Endometrium (tissue), 2 donors: ENCODE measurements at regions not wholly inside any gene's neighbourhood (a gene's known extent, or its start where the extent isn't known, plus 50 kb on each side); places are given as distances from the start of the nearest gene placed in this dataset.

ENCODE experiments used
- FAIRE-seq: peaks from 2 replicates; lab custom pipeline; 2012; peaks lifted over from hg19 to GRCh38; lab: Jason Lieb, UNC
- donor health status: control.
- donor health status: control.

GRCh38 chr15:46555547-46555946, 920.7 kb downstream of the SQOR start:
- FAIRE-seq, result no peak

GRCh38 chr15:46556010-46556409, 921.2 kb downstream of the SQOR start:
- FAIRE-seq, result no peak

- no peak for FAIRE-seq
Measured at GRCh38 chr15:46556559-46557379, 921.9 kb downstream of the SQOR start.

- no peak for FAIRE-seq
Measured at GRCh38 chr15:46567968-46568367, 933.1 kb downstream of the SQOR start.

- FAIRE-seq, result no peak
Measured at GRCh38 chr15:46569781-46570180, 935.0 kb downstream of the SQOR start.

GRCh38 chr15:46576646-46577395, 942.0 kb downstream of the SQOR start:
- no peak for FAIRE-seq

GRCh38 chr15:46577767-46578166, 942.9 kb downstream of the SQOR start:
- no peak for FAIRE-seq

GRCh38 chr15:46580487-46580886, 945.7 kb downstream of the SQOR start:
- no peak for FAIRE-seq

GRCh38 chr15:46580924-46581323, 946.1 kb downstream of the SQOR start:
- no peak for FAIRE-seq

GRCh38 chr15:46589088-46589487, 954.3 kb downstream of the SQOR start:
- no peak for FAIRE-seq

- no peak for FAIRE-seq
Measured at GRCh38 chr15:46591462-46591861, 956.6 kb downstream of the SQOR start.

- no peak for FAIRE-seq
Measured at GRCh38 chr15:46595016-46595415, 960.2 kb downstream of the SQOR start.

- FAIRE-seq, result no peak
Measured at GRCh38 chr15:46607077-46607476, 972.2 kb downstream of the SQOR start.

- no peak for FAIRE-seq
Measured at GRCh38 chr15:46616033-46616432, 981.2 kb downstream of the SQOR start.

GRCh38 chr15:46617507-46617906, 982.7 kb downstream of the SQOR start:
- FAIRE-seq, result no peak

GRCh38 chr15:46618984-46619383, 984.2 kb downstream of the SQOR start:
- FAIRE-seq, result no peak

- no peak for FAIRE-seq
Measured at GRCh38 chr15:46620392-46621013, 985.7 kb downstream of the SQOR start.

GRCh38 chr15:46622851-46623250, 988.0 kb downstream of the SQOR start:
- FAIRE-seq, result no peak

- no peak for FAIRE-seq
Measured at GRCh38 chr15:46636206-46636605, 1001.4 kb downstream of the SQOR start.

- FAIRE-seq, result no peak
Measured at GRCh38 chr15:46644501-46645481, 1010.0 kb downstream of the SQOR start.

GRCh38 chr15:46646490-46646889, 1011.7 kb downstream of the SQOR start:
- no peak for FAIRE-seq

- no peak for FAIRE-seq
Measured at GRCh38 chr15:46647046-46647445, 1012.2 kb downstream of the SQOR start.
